ENCODE measurements at regions not wholly inside any gene's neighbourhood (a gene's known extent, or its start where the extent isn't known, plus 50 kb on each side); places are given as distances from the start of the nearest gene placed in this dataset.

DNA sequence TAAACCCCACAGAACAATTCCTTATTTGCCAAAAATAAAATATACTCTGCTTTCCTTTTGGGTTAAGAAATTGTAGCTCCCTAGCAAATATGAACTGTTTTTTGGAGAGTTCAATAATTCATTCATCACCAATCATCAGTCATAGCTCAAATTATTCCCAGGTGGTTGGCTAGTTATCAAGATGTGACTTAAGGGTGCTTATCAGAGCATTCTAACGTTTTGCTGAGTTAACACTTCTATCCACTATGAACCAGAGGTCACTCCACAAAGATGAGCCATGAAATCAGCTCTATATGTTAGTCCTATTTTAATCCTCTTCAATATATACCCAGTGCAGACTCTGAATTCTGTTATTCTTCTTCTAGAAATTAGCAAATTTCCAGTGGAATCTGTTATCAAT is 379.1 kb downstream of the TENT5A start:
- Histone ChIP-seq H3K27me3 (no peaks in the 10 kb centered on the region), H3K27ac (no peak overlapping the region), H3K79me2 (no peaks in the 10 kb centered on the region), H4K20me1 (ENCODE audit: insufficient read depth, poor library complexity, severe bottlenecking) (no peaks in the 10 kb centered on the region), H2AFZ (no peak overlapping the region), H3K4me2 (no peak overlapping the region), H3K4me1 (ENCODE audit: insufficient read depth) (no peaks in the 10 kb centered on the region), H3K9me2 (replicated peaks; ENCODE audit: insufficient read depth) (no peaks in the 10 kb centered on the region), H3K36me3 (replicated peaks; ENCODE audit: insufficient read depth, low read depth) (no peaks in the 10 kb centered on the region), H3K9me3 (ENCODE audit: low read depth) (no peaks in the 10 kb centered on the region), H3K4me3 (no peak overlapping the region)
- TF ChIP-seq EZH2phosphoT487 (IDR thresholded peaks at IDR 0.05; ENCODE audit: low read depth, severe bottlenecking, unreplicated experiment): no peak
- TF ChIP-seq EZH2 (IDR thresholded peaks at IDR 0.05; ENCODE audit: borderline replicate concordance): no peak
- TF ChIP-seq, protein P1, sequence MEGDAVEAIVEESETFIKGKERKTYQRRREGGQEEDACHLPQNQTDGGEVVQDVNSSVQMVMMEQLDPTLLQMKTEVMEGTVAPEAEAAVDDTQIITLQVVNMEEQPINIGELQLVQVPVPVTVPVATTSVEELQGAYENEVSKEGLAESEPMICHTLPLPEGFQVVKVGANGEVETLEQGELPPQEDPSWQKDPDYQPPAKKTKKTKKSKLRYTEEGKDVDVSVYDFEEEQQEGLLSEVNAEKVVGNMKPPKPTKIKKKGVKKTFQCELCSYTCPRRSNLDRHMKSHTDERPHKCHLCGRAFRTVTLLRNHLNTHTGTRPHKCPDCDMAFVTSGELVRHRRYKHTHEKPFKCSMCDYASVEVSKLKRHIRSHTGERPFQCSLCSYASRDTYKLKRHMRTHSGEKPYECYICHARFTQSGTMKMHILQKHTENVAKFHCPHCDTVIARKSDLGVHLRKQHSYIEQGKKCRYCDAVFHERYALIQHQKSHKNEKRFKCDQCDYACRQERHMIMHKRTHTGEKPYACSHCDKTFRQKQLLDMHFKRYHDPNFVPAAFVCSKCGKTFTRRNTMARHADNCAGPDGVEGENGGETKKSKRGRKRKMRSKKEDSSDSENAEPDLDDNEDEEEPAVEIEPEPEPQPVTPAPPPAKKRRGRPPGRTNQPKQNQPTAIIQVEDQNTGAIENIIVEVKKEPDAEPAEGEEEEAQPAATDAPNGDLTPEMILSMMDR (IDR thresholded peaks at IDR 0.05; ENCODE audit: poor library complexity): no peak
- 33% methylated on average over 1 of the region's 1 CpG for WGBS (ENCODE audit: low lambda C conversion rate, missing lambda C conversion rate)
- no peak for DNase-seq (ENCODE audit: low spot score)

DNA sequence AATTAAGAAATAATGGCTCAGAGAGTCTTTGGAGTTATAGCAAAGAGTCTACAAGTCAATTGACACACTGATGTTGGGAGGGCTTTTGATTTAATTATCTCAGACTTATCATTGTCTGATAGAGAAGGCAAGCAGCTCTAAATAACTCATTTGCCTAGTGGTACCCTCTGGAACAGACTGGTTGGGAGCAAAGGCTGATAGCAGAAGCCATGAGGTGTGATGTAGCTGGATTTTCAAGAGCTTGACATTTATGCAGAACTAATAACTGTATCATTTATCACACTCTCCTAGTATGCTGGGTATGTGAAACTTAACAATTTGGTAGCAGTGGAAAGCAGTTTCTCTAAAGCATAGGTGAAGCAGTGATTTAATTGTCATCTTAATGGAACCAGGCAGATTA is 380.6 kb downstream of the TENT5A start:
- DNase-seq (ENCODE audit: low spot score): no peak
- H3K4me2 ChIP-seq: no peak overlapping the region
- no peaks in the 10 kb centered on the region for H3K36me3 ChIP-seq (replicated peaks; ENCODE audit: insufficient read depth, low read depth)
- no peaks in the 10 kb centered on the region for H3K4me1 ChIP-seq (ENCODE audit: insufficient read depth)
- TF ChIP-seq EZH2phosphoT487 (IDR thresholded peaks at IDR 0.05; ENCODE audit: low read depth, severe bottlenecking, unreplicated experiment) (no peak), EZH2 (IDR thresholded peaks at IDR 0.05; ENCODE audit: borderline replicate concordance) (no peak)
- TF ChIP-seq, protein P1 (IDR thresholded peaks at IDR 0.05; ENCODE audit: poor library complexity): no peak
- H3K4me3 ChIP-seq: no peak overlapping the region
- no peak overlapping the region for H2AFZ ChIP-seq
- no peak overlapping the region for H3K27ac ChIP-seq
- no peaks in the 10 kb centered on the region for H4K20me1 ChIP-seq (ENCODE audit: insufficient read depth, poor library complexity, severe bottlenecking)
- no peaks in the 10 kb centered on the region for H3K9me3 ChIP-seq (ENCODE audit: low read depth)
- no peaks in the 10 kb centered on the region for H3K27me3 ChIP-seq
- H3K79me2 ChIP-seq: no peaks in the 10 kb centered on the region
- no peaks in the 10 kb centered on the region for H3K9me2 ChIP-seq (replicated peaks; ENCODE audit: insufficient read depth)

DNA sequence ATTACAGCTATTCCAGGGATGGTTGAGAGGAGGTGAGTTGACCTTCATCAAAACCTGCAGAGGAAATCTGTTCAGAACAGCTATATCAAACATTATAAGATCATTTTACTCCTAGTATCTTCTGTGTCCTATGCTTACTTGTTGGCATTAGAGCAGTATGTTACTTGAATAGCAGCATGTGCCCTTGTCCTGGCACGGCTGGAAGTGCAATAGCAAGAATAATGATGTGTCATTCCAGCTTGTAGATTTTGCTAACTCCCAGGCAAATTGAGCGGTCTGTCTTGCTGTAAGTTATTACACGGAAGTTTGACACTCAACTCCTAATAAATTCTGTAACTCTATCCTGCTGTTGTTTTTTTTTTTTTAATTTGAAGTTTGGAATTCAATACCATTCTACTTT is 385.5 kb downstream of the TENT5A start:
- H3K79me2 ChIP-seq: no peaks in the 10 kb centered on the region
- TF ChIP-seq EZH2phosphoT487 (IDR thresholded peaks at IDR 0.05; ENCODE audit: low read depth, severe bottlenecking, unreplicated experiment): no peak
- TF ChIP-seq EZH2 (IDR thresholded peaks at IDR 0.05; ENCODE audit: borderline replicate concordance): no peak
- TF ChIP-seq, protein P1 (IDR thresholded peaks at IDR 0.05; ENCODE audit: poor library complexity): no peak
- H3K4me2 ChIP-seq: no peak overlapping the region
- no peak overlapping the region for H3K27ac ChIP-seq
- WGBS (ENCODE audit: low lambda C conversion rate, missing lambda C conversion rate): 46% methylated on average over 3 of the region's 3 CpGs
- no peaks in the 10 kb centered on the region for H3K9me2 ChIP-seq (replicated peaks; ENCODE audit: insufficient read depth)
- no peaks in the 10 kb centered on the region for H3K4me1 ChIP-seq (ENCODE audit: insufficient read depth)
- H2AFZ ChIP-seq: no peak overlapping the region
- DNase-seq (ENCODE audit: low spot score): no peak
- no peaks in the 10 kb centered on the region for H3K9me3 ChIP-seq (ENCODE audit: low read depth)
- H3K36me3 ChIP-seq (replicated peaks; ENCODE audit: insufficient read depth, low read depth): no peaks in the 10 kb centered on the region
- no peaks in the 10 kb centered on the region for H3K27me3 ChIP-seq
- H3K4me3 ChIP-seq: no peak overlapping the region
- H4K20me1 ChIP-seq (ENCODE audit: insufficient read depth, poor library complexity, severe bottlenecking): no peaks in the 10 kb centered on the region

DNA sequence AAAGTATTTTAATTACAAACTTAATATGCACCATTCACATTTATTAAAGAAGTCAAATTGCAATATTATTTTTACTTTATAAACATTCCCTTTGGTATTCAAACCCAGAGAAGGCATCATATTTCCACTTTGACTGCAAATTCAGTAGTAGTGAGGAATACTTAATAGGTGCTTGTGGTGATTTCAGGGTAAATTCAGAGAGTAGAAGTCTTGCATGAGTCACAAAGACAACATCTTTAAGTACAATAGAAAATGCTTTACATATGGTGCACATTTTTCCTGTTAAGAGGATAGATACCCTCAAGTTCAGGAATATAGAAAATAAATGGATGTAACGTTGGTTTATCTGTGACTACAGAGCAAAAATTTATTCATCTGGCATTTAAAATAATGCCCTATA is 390.2 kb downstream of the TENT5A start:
- no peak for DNase-seq (ENCODE audit: low spot score)
- Histone ChIP-seq H4K20me1 (ENCODE audit: insufficient read depth, poor library complexity, severe bottlenecking) (no peaks in the 10 kb centered on the region), H3K27ac (no peak overlapping the region), H3K79me2 (no peaks in the 10 kb centered on the region), H3K36me3 (replicated peaks; ENCODE audit: insufficient read depth, low read depth) (no peaks in the 10 kb centered on the region), H3K27me3 (no peaks in the 10 kb centered on the region), H3K4me2 (no peak overlapping the region), H3K4me3 (no peak overlapping the region), H3K9me3 (ENCODE audit: low read depth) (no peaks in the 10 kb centered on the region), H3K4me1 (ENCODE audit: insufficient read depth) (no peaks in the 10 kb centered on the region), H2AFZ (no peak overlapping the region), H3K9me2 (replicated peaks; ENCODE audit: insufficient read depth) (no peaks in the 10 kb centered on the region)
- WGBS (ENCODE audit: low lambda C conversion rate, missing lambda C conversion rate): 0% methylated on average over 1 of the region's 1 CpG
- no peak for TF ChIP-seq EZH2 (IDR thresholded peaks at IDR 0.05; ENCODE audit: borderline replicate concordance)
- no peak for TF ChIP-seq EZH2phosphoT487 (IDR thresholded peaks at IDR 0.05; ENCODE audit: low read depth, severe bottlenecking, unreplicated experiment)
- TF ChIP-seq, protein P1 (IDR thresholded peaks at IDR 0.05; ENCODE audit: poor library complexity): no peak

Data from hepatocyte (in vitro differentiated cells).